ENCODE measurements at regions not wholly inside any gene's neighbourhood (a gene's known extent, or its start where the extent isn't known, plus 50 kb on each side); places are given as distances from the start of the nearest gene placed in this dataset.

DNA sequence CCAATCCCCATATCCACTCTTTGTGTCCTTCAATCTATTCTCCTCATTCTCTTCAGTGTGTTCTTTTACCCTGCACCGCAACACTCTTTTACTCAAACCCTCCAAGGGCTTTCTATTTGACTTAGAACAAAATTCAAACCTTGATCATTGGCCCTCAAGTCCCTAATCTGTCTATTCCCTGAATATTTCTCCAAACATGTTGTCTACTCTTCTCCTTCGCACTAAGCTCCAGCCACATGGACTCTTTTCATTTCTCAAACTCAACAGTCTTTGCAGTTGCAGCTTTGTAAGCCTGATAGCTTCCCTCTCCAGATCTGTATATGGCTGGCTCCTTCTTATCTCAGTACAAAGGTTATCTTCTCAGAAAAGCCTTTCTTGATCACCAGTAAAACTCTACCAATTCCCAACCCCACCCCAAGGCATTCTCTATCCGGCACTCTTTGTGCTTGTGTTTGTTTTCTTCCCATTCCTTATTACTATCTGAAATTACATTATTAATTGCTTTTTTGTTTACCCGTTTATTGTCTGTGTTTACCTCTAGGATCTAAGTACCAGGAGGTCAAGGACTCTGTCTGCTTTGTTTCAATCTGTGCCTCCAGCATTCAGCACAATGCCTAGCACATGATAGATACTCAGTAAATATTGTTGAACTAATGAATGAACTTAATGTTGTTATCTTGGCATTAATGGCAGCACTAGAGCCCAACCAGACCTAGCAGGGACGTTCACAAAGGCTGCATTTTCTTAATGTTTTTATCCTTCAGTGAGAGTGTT lies 147.4 kb downstream of the BBOX1 start:
- DNase-seq: no peak

GRCh38 chr11:27187075-27187847 lies 146.6 kb downstream of the BBOX1 start:
- DNase-seq: no peak

- no peak for DNase-seq
Observed at GRCh38 chr11:27186580-27186979, 146.0 kb downstream of the BBOX1 start.

DNA sequence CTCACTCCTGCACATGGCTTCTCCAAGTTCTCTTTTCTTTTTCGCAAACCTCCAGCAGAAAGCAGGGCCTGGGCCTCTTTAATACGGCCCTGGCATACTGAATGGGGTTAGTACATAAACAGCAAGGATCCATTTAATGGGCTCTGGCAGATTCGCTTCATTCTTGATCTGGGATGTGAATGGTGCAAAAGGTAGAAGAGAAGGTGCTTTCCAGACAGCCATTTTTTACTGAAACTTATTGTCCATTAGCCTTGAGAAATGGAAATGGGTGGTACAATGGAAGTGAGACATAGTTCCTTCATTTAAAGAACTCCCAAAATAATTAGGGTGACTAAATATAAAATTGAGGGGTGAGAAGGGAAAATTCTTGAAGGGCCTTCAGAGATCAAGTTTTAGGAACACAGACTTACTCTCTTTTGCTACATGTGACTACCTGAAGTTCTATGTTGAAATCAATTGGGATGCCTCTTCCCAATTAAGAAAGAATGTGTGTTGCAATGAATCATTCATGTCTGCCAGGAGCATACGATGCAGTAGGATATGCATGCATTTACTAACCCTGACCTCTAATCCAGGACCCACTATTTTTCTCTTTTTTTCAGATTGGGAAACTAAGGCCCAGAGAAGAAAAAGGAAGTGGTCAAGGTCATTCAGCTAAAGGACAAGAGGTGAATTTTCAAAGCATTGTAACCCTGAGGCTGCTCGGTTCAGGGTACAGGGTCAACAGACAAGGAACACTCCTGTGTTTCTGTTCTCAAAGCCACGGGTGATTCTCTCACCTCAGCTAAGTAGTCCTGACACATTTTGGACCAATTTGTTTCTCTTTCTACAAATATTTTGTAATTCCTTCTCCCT lies 144.1 kb downstream of the BBOX1 start:
- DNase-seq: no peak

- DNase-seq: peak; percentile 51
Observed at GRCh38 chr11:27183672-27184457, 143.2 kb downstream of the BBOX1 start.

- no peak for DNase-seq
Observed at GRCh38 chr11:27179334-27179733, 138.7 kb downstream of the BBOX1 start.

DNA sequence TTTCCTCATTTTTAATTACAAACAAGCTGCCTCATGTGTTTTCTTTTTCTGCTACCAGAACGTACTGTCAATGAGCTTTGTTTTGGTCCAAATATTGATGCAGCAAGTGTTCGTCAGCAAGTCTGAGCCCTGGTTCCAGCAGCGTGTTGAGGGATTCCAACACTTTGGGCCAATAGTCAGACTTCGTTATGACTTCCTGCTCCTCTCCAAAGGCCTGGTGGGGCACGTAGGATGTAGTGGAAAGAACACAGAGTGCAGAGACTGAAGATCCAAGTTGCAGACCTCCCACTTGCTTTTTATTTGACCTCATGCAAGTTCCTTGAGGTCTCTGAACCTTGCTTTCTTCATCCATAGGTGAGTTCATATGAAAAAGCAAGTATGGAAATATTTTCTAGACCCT lies 138.2 kb downstream of the BBOX1 start:
- no peak for DNase-seq
